Smooth muscle cell (in vitro differentiated cells): ENCODE measurements at regions not wholly inside any gene's neighbourhood (a gene's known extent, or its start where the extent isn't known, plus 50 kb on each side); places are given as distances from the start of the nearest gene placed in this dataset.

Source experiments
- DNase-seq: peaks from one replicate; lab custom pipeline; 2025; ENCODE audit not compliant: unreplicated experiment; lab: John Stamatoyannopoulos, UW
- H2AFZ ChIP-seq: fragments of 200-600 bp; sonication (generic); 2 replicates; pipeline ENCODE4 v1.6.0; 2016; ENCODE audit warnings: antibody characterized with exemption, low read depth, mild to moderate bottlenecking
- H3F3A ChIP-seq: fragments of 200-600 bp; sonication (generic); 2 replicates; pipeline ENCODE4 v1.6.0; 2017; ENCODE audit warnings: antibody characterized with exemption, low read depth
- H3K27ac ChIP-seq: fragments of 200-600 bp; sonication (generic); 2 replicates; pipeline ENCODE4 v1.5.1; 2016; ENCODE audit warnings: low read depth, mild to moderate bottlenecking
- H3K27me3 ChIP-seq: fragments of 200-600 bp; sonication (generic); 2 replicates; pipeline ENCODE4 v1.6.1; 2016; ENCODE audit warnings: low read depth, mild to moderate bottlenecking
- H3K36me3 ChIP-seq: fragments of 200-600 bp; sonication (generic); 2 replicates; pipeline ENCODE4 v1.5.1; 2016; ENCODE audit warnings: low read depth
- H3K4me1 ChIP-seq: fragments of 200-600 bp; sonication (generic); 2 replicates; pipeline ENCODE4 v1.5.1; 2016; ENCODE audit warnings: low read depth
- H3K4me2 ChIP-seq: fragments of 200-600 bp; sonication (generic); 2 replicates; pipeline ENCODE4 v1.6.0; 2016; ENCODE audit warnings: mild to moderate bottlenecking
- H3K4me3 ChIP-seq: fragments of 200-600 bp; sonication (generic); 2 replicates; pipeline ENCODE4 v1.5.1; 2016; ENCODE audit warnings: mild to moderate bottlenecking
- H3K79me2 ChIP-seq: fragments of 200-600 bp; sonication (generic); 2 replicates; pipeline ENCODE4 v1.6.0; 2016; ENCODE audit warnings: low read depth, mild to moderate bottlenecking
- H3K9ac ChIP-seq: fragments of 200-600 bp; sonication (generic); 2 replicates; pipeline ENCODE4 v1.6.0; 2016; ENCODE audit warnings: low read depth
- H3K9me3 ChIP-seq: fragments of 200-600 bp; sonication (generic); replicated peaks from 2 replicates; pipeline ENCODE4 v1.5.1; 2016; ENCODE audit warnings: low read depth
- H4K20me1 ChIP-seq: fragments of 200-600 bp; sonication (generic); 2 replicates; pipeline ENCODE4 v1.6.0; 2016; ENCODE audit warnings: low read depth
- WGBS: methylation state at CpG from one replicate; pipeline ENCODE4 v1.1.7; 2016; ENCODE audit warnings: low lambda C conversion rate; 5-methylcytosine and 5-hydroxymethylcytosine counted together
- TF ChIP-seq, protein P1 (sequence below): fragments of 200-600 bp; sonication (generic); IDR thresholded peaks from 2 replicates; pipeline ENCODE4 v1.5.1; 2017; ENCODE audit warnings: borderline replicate concordance, mild to moderate bottlenecking, antibody characterized with exemption; ENCODE audit not compliant: insufficient read depth, poor library complexity, severe bottlenecking

DNA sequence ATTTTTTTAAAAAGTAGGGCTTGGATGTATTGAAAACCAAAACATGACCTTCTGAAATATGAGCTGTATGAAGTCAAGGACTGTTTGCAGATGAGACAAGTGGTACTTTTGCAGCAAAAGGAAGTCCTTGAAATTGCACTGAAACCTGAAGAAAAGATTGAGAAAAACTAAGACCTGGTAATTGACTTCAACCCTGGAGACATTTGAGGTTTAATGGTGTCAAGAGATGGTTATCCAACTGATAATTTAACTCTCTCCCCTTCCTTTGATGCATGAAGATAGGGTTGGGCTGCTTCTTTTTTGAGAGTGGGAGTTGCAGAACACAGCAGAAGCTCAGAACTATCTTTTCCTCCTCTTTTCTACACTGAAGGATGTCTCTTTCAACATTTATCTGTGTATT, 180.9 kb upstream of the DTNBP1 start:
- Histone ChIP-seq H3K4me1 (no peaks in the 10 kb centered on the region), H3K4me2 (no peak overlapping the region), H3K36me3 (no peaks in the 10 kb centered on the region), H3K9me3 (no peaks in the 10 kb centered on the region), H3F3A (no peaks in the 10 kb centered on the region), H3K27ac (no peak overlapping the region), H3K27me3 (no peaks in the 10 kb centered on the region), H3K4me3 (no peak overlapping the region), H3K9ac (no peak overlapping the region), H2AFZ (no peak overlapping the region), H4K20me1 (no peaks in the 10 kb centered on the region), H3K79me2 (no peaks in the 10 kb centered on the region)
- TF ChIP-seq, protein P1, sequence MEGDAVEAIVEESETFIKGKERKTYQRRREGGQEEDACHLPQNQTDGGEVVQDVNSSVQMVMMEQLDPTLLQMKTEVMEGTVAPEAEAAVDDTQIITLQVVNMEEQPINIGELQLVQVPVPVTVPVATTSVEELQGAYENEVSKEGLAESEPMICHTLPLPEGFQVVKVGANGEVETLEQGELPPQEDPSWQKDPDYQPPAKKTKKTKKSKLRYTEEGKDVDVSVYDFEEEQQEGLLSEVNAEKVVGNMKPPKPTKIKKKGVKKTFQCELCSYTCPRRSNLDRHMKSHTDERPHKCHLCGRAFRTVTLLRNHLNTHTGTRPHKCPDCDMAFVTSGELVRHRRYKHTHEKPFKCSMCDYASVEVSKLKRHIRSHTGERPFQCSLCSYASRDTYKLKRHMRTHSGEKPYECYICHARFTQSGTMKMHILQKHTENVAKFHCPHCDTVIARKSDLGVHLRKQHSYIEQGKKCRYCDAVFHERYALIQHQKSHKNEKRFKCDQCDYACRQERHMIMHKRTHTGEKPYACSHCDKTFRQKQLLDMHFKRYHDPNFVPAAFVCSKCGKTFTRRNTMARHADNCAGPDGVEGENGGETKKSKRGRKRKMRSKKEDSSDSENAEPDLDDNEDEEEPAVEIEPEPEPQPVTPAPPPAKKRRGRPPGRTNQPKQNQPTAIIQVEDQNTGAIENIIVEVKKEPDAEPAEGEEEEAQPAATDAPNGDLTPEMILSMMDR = no peak
- DNase-seq = no peak

DNA sequence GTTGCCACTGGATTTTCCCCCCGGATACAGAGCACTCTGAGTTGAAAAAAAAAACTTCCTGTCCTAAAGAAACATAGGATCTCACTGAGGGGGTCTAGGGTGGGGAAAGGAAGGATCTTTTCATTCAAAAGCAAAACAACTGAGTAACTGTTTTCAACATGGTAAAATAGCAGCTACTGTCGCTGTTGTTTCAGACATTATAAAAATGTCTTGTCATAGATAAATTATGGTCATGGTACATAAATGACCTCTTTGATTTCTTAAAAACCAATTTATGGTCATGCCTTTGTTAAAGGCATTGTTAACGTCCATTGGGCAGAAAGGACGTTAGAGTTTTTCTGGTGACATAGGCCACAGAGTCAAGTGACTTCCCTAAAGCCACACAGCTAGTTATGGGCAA, 180.4 kb upstream of the DTNBP1 start:
- H3K4me1 ChIP-seq = no peaks in the 10 kb centered on the region
- WGBS = 78% methylated on average over 4 of the region's 4 CpGs
- H3K79me2 ChIP-seq = no peaks in the 10 kb centered on the region
- no peak for DNase-seq
- H3K4me3 ChIP-seq = no peak overlapping the region
- no peaks in the 10 kb centered on the region for H3K27me3 ChIP-seq
- H2AFZ ChIP-seq = no peak overlapping the region
- TF ChIP-seq, protein P1 = no peak
- no peaks in the 10 kb centered on the region for H4K20me1 ChIP-seq
- H3K9ac ChIP-seq = no peak overlapping the region
- H3F3A ChIP-seq = no peaks in the 10 kb centered on the region
- H3K4me2 ChIP-seq = no peak overlapping the region
- no peaks in the 10 kb centered on the region for H3K9me3 ChIP-seq
- H3K27ac ChIP-seq = no peak overlapping the region
- no peaks in the 10 kb centered on the region for H3K36me3 ChIP-seq

DNA sequence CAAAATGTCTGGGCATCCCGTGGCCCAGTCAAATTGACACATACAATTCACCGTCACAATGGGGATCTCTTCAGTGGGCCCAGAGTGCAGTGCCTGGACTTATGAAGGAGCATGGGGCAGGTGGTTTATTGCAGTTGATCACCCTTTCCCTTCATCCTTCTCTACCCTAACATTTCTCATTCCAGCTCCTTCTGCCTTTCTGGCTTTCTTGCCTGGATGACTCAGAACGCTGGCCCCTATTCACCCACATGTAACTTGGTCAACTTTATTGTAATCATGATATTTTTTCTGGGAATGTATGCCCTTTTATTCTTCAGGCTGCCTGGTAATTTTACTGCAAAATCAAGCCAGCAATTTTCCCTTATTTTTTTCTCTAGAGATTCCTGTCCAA, 179.9 kb upstream of the DTNBP1 start:
- no peaks in the 10 kb centered on the region for H4K20me1 ChIP-seq
- no peak overlapping the region for H2AFZ ChIP-seq
- no peak overlapping the region for H3K9ac ChIP-seq
- no peaks in the 10 kb centered on the region for H3K9me3 ChIP-seq
- TF ChIP-seq, protein P1 = no peak
- no peaks in the 10 kb centered on the region for H3K4me1 ChIP-seq
- H3K27ac ChIP-seq = no peak overlapping the region
- no peaks in the 10 kb centered on the region for H3K27me3 ChIP-seq
- no peaks in the 10 kb centered on the region for H3K36me3 ChIP-seq
- H3K79me2 ChIP-seq = no peaks in the 10 kb centered on the region
- no peak for DNase-seq
- H3K4me3 ChIP-seq = no peak overlapping the region
- no peak overlapping the region for H3K4me2 ChIP-seq
- no peaks in the 10 kb centered on the region for H3F3A ChIP-seq
- 79% methylated on average over 3 of the region's 3 CpGs for WGBS

DNA sequence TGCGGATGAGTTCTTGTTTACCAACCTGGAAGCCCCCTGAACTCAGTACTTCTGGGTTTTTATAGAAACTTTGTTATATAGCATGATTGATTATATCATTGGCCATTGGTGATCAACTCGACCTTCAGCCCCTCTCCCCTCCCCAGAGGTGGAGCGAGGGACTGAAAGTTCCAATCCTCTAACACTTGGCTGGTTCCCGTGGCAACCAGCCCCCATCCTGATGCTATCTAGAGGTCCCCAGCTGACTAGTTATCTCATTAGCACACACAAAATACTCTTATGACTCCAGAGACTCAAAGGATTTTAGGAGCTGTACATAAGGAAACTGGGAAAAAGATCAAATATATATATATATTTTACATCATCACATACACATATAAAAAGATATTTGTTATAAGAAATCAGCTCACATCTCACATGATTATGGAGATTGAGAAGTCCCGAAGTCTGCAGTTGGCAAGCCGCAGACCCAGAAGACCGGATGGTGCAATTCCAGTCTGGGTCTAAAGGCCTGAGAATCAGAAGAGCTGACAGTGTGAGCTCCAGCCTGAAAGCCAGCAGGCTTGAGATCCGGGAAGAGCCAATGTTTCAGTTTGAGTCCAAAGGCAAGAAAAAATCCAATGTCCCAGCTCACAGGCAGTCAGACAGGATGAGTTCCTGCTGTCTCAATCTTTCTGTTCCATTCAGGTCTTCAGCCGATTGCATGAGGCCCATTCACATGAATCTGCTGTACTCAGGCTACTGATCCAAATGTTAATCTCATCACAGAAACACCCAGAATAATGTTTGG, 179.3 kb upstream of the DTNBP1 start:
- H3K4me1 ChIP-seq = no peaks in the 10 kb centered on the region

More for the DNA sequence above, 179.3 kb upstream of the DTNBP1 start:
- H3F3A ChIP-seq = no peaks in the 10 kb centered on the region
- no peaks in the 10 kb centered on the region for H4K20me1 ChIP-seq
- no peak overlapping the region for H2AFZ ChIP-seq
- H3K4me2 ChIP-seq = no peak overlapping the region
- H3K9me3 ChIP-seq = no peaks in the 10 kb centered on the region
- DNase-seq = no peak
- H3K27me3 ChIP-seq = no peaks in the 10 kb centered on the region
- WGBS = 88% methylated on average over 9 of the region's 9 CpGs
- H3K36me3 ChIP-seq = no peaks in the 10 kb centered on the region
- TF ChIP-seq, protein P1 = no peak
- no peak overlapping the region for H3K27ac ChIP-seq
- H3K9ac ChIP-seq = no peak overlapping the region
- no peak overlapping the region for H3K4me3 ChIP-seq
- H3K79me2 ChIP-seq = no peaks in the 10 kb centered on the region
